ENCODE measurements at regions not wholly inside any gene's neighbourhood (a gene's known extent, or its start where the extent isn't known, plus 50 kb on each side); places are given as distances from the start of the nearest gene placed in this dataset.
A peak's percentile ranks its signal among the peaks of the same experiment; 100 is the strongest.

- Histone ChIP-seq H3K4me3 (no peak overlapping the region), H3K27ac (no peak overlapping the region), H3K4me1 (ENCODE audit: low read depth) (peaks cover 30% of the 10 kb centered on the region), H3K27me3 (no peaks in the 10 kb centered on the region), H3K9me3 (ENCODE audit: low read depth) (no peaks in the 10 kb centered on the region), H3K36me3 (no peaks in the 10 kb centered on the region)
- peak in 1 of 2 donors; percentile 53 for DNase-seq (ENCODE audit: low read depth in 1 of 2, low spot score in 1 of 2)
- TF ChIP-seq CTCF (IDR thresholded peaks at IDR 0.05; ENCODE audit: low read depth, low read length): no peak
Observed at GRCh38 chr12:65597527-65597926, 226.8 kb upstream of the HMGA2 start.

- Histone ChIP-seq H3K9me3 (ENCODE audit: low read depth) (no peaks in the 10 kb centered on the region), H3K27me3 (no peaks in the 10 kb centered on the region), H3K27ac (no peak overlapping the region), H3K4me3 (no peak overlapping the region), H3K4me1 (ENCODE audit: low read depth) (peaks cover 27% of the 10 kb centered on the region), H3K36me3 (no peaks in the 10 kb centered on the region)
- TF ChIP-seq CTCF (IDR thresholded peaks at IDR 0.05; ENCODE audit: low read depth, low read length): no peak
- DNase-seq (ENCODE audit: low read depth in 1 of 2, low spot score in 1 of 2): no peak
Observed at GRCh38 chr12:65598688-65599087, 225.6 kb upstream of the HMGA2 start.

- H3K36me3 ChIP-seq: no peaks in the 10 kb centered on the region
- H3K9me3 ChIP-seq (ENCODE audit: low read depth): no peaks in the 10 kb centered on the region
- no peak overlapping the region for H3K4me3 ChIP-seq
- H3K27me3 ChIP-seq: no peaks in the 10 kb centered on the region
- peaks cover 23% of the 10 kb centered on the region for H3K4me1 ChIP-seq (ENCODE audit: low read depth)
- peak in 1 of 2 donors; percentile 42 for DNase-seq (ENCODE audit: low read depth in 1 of 2, low spot score in 1 of 2)
- no peak overlapping the region for H3K27ac ChIP-seq
- no peak for TF ChIP-seq CTCF (IDR thresholded peaks at IDR 0.05; ENCODE audit: low read depth, low read length)
Observed at GRCh38 chr12:65602253-65602609, 222.1 kb upstream of the HMGA2 start.

- H3K27me3 ChIP-seq: no peaks in the 10 kb centered on the region
Observed at GRCh38 chr12:65602610-65603295, 221.5 kb upstream of the HMGA2 start.

GRCh38 chr12:65603438-65604351, 220.6 kb upstream of the HMGA2 start:
- TF ChIP-seq CTCF (IDR thresholded peaks at IDR 0.05; ENCODE audit: low read depth, low read length): no peak
- Histone ChIP-seq H3K4me3 (no peak overlapping the region), H3K4me1 (ENCODE audit: low read depth) (peaks cover 24% of the 10 kb centered on the region), H3K27ac (peak overlapping the region; percentile 31), H3K27me3 (no peaks in the 10 kb centered on the region), H3K9me3 (ENCODE audit: low read depth) (no peaks in the 10 kb centered on the region), H3K36me3 (no peaks in the 10 kb centered on the region)
- DNase-seq (ENCODE audit: low read depth in 1 of 2, low spot score in 1 of 2): peak; percentile 52 to 79

More at GRCh38 chr12:65602610-65603295, 221.5 kb upstream of the HMGA2 start:
- Histone ChIP-seq H3K4me3 (no peak overlapping the region), H3K9me3 (ENCODE audit: low read depth) (no peaks in the 10 kb centered on the region), H3K36me3 (no peaks in the 10 kb centered on the region), H3K27ac (no peak overlapping the region), H3K4me1 (ENCODE audit: low read depth) (peaks cover 23% of the 10 kb centered on the region)
- peak; percentile 85 for TF ChIP-seq CTCF (IDR thresholded peaks at IDR 0.05; ENCODE audit: low read depth, low read length)
- peak; percentile 75 to 96 for DNase-seq (ENCODE audit: low read depth in 1 of 2, low spot score in 1 of 2)

Measured in cardiac muscle cell (in vitro differentiated cells and primary cell).